ENCODE measurements at regions not wholly inside any gene's neighbourhood (a gene's known extent, or its start where the extent isn't known, plus 50 kb on each side); places are given as distances from the start of the nearest gene placed in this dataset.
"Not testable (repeated sequence)": the region's sequence is repeated elsewhere in the genome, so short reads cannot be mapped to it uniquely, and the experiment has no call there.

DNA sequence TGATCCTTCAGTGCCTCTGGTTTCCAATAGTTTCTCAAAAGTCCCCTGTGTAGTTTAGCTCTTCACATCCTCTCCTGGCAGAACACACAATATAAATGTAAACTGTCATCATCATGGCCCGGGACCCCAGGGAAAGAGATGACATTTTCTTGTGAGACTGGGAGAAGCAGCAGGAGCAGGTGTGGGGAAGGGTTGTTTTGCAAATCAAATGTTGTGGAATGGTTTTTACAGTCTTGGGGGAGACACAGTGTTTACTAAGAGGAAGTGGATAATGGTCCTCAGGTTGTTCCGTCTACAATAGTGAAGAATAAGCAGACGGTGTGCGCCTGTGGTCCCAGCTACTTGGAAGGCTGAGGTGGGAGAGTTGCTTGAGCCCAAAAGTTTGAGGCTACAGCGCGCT lies 159.1 kb downstream of the SEC23IP start:
- Histone ChIP-seq H3K4me1 (ENCODE audit: insufficient read depth) (no peaks in the 10 kb centered on the region), H3K27me3 (no peaks in the 10 kb centered on the region), H3K27ac (no peak overlapping the region), H3K9me3 (no peaks in the 10 kb centered on the region), H3K36me3 (no peaks in the 10 kb centered on the region), H3K4me3 (no peak overlapping the region)
- DNase-seq, result no peak
- WGBS, 3 donors, result 69 to 76% (median 72%) methylated on average over 6 of the region's 6 CpGs
- TF ChIP-seq CTCF (IDR thresholded peaks at IDR 0.05) (no peak), POLR2A (IDR thresholded peaks at IDR 0.05) (no peak), EP300 (IDR thresholded peaks at IDR 0.05) (no peak)
- intact Hi-C loops (cut with DNase I), result no loop called here

- no peak overlapping the region for H3K4me3 ChIP-seq
- intact Hi-C loops (cut with DNase I), result no loop called here
- no peaks in the 10 kb centered on the region for H3K4me1 ChIP-seq (ENCODE audit: insufficient read depth)
- TF ChIP-seq EP300 (IDR thresholded peaks at IDR 0.05), result no peak
- TF ChIP-seq CTCF (IDR thresholded peaks at IDR 0.05), result no peak
- TF ChIP-seq POLR2A (IDR thresholded peaks at IDR 0.05), result no peak
- no peaks in the 10 kb centered on the region for H3K27me3 ChIP-seq
- DNase-seq, result no peak
- H3K27ac ChIP-seq, result no peak overlapping the region
- WGBS, 3 donors, result 24 to 41% (median 32%) methylated on average over 1 of the region's 1 CpG
- H3K9me3 ChIP-seq, result no peaks in the 10 kb centered on the region
- no peaks in the 10 kb centered on the region for H3K36me3 ChIP-seq
Observed at GRCh38 chr10:120052964-120053702, 160.6 kb downstream of the SEC23IP start.

DNA sequence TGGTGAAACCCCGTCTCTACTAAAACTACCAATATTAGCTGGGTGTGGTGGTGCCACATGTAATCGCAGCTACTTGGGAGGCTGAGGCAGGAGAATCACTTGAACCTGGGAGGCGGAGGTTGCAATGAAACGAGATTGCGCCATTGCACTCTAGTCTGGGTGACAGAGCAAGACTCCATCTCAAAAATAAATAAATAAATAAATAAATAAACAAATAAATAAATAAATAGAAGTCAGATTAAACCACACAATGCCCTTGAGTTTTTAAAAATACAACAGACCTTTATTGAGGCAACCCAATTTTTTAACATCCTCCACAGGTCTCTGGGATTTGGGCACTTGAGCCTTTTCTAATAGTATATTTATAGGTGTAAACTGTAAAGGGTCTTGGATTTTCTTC lies 167.3 kb downstream of the SEC23IP start:
- H3K36me3 ChIP-seq; H3K27ac ChIP-seq; H3K4me3 ChIP-seq; H3K9me3 ChIP-seq; H3K4me1 ChIP-seq (ENCODE audit: insufficient read depth); DNase-seq; intact Hi-C loops (cut with DNase I); H3K27me3 ChIP-seq: not testable (repeated sequence)
- WGBS, 3 donors, result 93 to 98% (median 96%) methylated on average over 5 of the region's 5 CpGs

DNA sequence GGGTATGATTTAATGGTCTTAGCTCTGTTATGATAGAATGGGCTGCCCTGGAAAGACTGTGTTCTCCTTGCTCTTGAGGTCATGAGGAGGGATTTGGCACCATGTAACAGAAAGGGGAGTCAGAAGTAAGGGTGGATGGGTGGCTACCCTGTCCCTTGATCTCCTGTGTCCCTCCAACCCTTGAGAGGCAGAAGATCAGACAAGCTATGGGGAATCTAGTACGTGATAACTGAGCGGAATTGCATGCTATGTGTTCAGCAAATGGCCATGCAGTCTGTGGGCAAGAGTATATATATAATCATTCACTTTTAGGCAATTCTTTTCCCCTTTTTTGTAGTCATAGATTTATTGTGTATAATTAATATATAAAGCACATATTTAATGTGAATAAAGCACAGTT lies 174.9 kb downstream of the SEC23IP start:
- H3K4me1 ChIP-seq (ENCODE audit: insufficient read depth), result no peaks in the 10 kb centered on the region
- no peaks in the 10 kb centered on the region for H3K27me3 ChIP-seq
- DNase-seq, result no peak
- no peaks in the 10 kb centered on the region for H3K9me3 ChIP-seq
- no peak overlapping the region for H3K27ac ChIP-seq
- intact Hi-C loops (cut with DNase I), result no loop called here
- TF ChIP-seq CTCF (IDR thresholded peaks at IDR 0.05) (no peak), EP300 (IDR thresholded peaks at IDR 0.05) (no peak), POLR2A (IDR thresholded peaks at IDR 0.05) (no peak)
- no peaks in the 10 kb centered on the region for H3K36me3 ChIP-seq
- WGBS, 3 donors, result 90 to 94% (median 93%) methylated on average over 2 of the region's 2 CpGs
- no peak overlapping the region for H3K4me3 ChIP-seq

- DNase-seq, result no peak
- intact Hi-C loops (cut with DNase I), result no loop called here
- Histone ChIP-seq H3K27ac (no peak overlapping the region), H3K4me1 (ENCODE audit: insufficient read depth) (no peaks in the 10 kb centered on the region), H3K27me3 (no peaks in the 10 kb centered on the region), H3K36me3 (no peaks in the 10 kb centered on the region), H3K9me3 (no peaks in the 10 kb centered on the region), H3K4me3 (no peak overlapping the region)
- TF ChIP-seq CTCF (IDR thresholded peaks at IDR 0.05) (no peak), EP300 (IDR thresholded peaks at IDR 0.05) (no peak), POLR2A (IDR thresholded peaks at IDR 0.05) (no peak)
- WGBS, 3 donors, result 35 to 51% (median 46%) methylated on average over 3 of the region's 3 CpGs
Observed at GRCh38 chr10:120069700-120070099, 177.2 kb downstream of the SEC23IP start.
